Lower lobe of right lung (tissue), 2 donors: ENCODE measurements at regions not wholly inside any gene's neighbourhood (a gene's known extent, or its start where the extent isn't known, plus 50 kb on each side); places are given as distances from the start of the nearest gene placed in this dataset.

Experiments
- ATAC-seq, 2 donors: fragments of 200-7000 bp; cut with Tn5 transposase; one replicate each; pipeline ENCODE4 v1.9.1; 2020 to 2022; ENCODE audit warnings: mild to moderate bottlenecking in 2 of 2, moderate library complexity in 2 of 2
- DNase-seq: peaks from one replicate; pipeline ENCODE4 v3.0.0-alpha.2; 2020
- H3K27ac ChIP-seq: fragments of 200-600 bp; one replicate; pipeline ENCODE4 v1.8.0; 2022
- H3K27me3 ChIP-seq: fragments of 200-600 bp; one replicate; pipeline ENCODE4 v1.8.0; 2022; ENCODE audit warnings: low read depth
- H3K36me3 ChIP-seq: fragments of 200-600 bp; one replicate; pipeline ENCODE4 v1.8.0; 2022; ENCODE audit warnings: mild to moderate bottlenecking
- H3K4me1 ChIP-seq: fragments of 200-600 bp; one replicate; pipeline ENCODE4 v1.8.0; 2022
- H3K4me3 ChIP-seq: fragments of 200-600 bp; one replicate; pipeline ENCODE4 v1.8.0; 2022; ENCODE audit warnings: mild to moderate bottlenecking
- H3K9me3 ChIP-seq: fragments of 200-600 bp; one replicate; pipeline ENCODE4 v1.8.0; 2022
- intact Hi-C: fragments of 100-400 bp; cut with DNase I; formaldehyde crosslinking; loops from one replicate; pipeline ENCODE4 v1.11.0; 2022
- TF ChIP-seq, protein P1 (sequence below): fragments of 200-600 bp; IDR thresholded peaks from one replicate; pipeline ENCODE4 v1.8.0; 2022; ENCODE audit warnings: antibody characterized with exemption, mild to moderate bottlenecking
- donor health status: DM: no; HTN: yes; CAD: no; lungs with severe emphysema.

DNA sequence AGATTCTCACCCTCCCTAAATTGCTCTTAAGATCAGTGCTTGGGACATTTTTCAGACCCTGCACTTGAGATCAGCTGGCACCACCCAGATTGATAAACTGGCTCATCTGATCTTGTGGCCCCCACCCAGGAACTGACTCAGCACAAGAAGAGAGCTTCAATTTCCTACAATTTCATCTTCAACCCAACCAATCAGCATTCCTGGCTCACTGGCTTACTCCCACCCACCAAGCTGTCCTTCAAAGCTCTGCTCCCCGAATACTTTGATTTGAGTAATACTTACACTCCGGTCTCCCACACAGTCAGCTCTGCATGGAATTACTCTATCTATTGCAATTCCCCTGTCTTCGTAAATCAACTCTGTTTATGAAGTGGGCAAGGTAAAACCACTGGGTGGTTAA, 461.9 kb upstream of the RGS18 start:
- intact Hi-C loops, result no loop called here
- Histone ChIP-seq H3K4me3 (no peak overlapping the region), H3K4me1 (no peaks in the 10 kb centered on the region), H3K36me3 (no peaks in the 10 kb centered on the region), H3K9me3 (no peaks in the 10 kb centered on the region), H3K27me3 (no peaks in the 10 kb centered on the region), H3K27ac (no peak overlapping the region)
- ATAC-seq (no peak), DNase-seq (no peak)
- TF ChIP-seq, protein P1, sequence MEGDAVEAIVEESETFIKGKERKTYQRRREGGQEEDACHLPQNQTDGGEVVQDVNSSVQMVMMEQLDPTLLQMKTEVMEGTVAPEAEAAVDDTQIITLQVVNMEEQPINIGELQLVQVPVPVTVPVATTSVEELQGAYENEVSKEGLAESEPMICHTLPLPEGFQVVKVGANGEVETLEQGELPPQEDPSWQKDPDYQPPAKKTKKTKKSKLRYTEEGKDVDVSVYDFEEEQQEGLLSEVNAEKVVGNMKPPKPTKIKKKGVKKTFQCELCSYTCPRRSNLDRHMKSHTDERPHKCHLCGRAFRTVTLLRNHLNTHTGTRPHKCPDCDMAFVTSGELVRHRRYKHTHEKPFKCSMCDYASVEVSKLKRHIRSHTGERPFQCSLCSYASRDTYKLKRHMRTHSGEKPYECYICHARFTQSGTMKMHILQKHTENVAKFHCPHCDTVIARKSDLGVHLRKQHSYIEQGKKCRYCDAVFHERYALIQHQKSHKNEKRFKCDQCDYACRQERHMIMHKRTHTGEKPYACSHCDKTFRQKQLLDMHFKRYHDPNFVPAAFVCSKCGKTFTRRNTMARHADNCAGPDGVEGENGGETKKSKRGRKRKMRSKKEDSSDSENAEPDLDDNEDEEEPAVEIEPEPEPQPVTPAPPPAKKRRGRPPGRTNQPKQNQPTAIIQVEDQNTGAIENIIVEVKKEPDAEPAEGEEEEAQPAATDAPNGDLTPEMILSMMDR, result no peak

DNA sequence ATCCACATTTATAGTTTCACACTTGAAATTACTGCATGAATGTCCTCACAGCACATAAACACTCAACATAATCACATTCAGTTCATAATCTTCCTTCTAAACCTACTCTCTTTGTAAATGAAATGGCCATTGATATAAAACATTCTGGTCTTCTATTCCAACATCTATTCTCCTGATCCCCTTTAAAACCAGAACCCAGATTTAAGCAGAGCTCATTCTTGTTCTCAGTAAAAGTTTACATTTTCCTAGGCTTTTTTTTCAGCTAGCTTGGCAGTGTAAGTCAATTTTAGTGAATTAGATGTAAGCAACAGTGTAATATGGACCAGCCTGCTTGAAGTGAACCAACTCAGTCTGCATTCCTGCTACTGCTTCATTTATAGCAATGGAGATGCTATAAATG, 460.7 kb upstream of the RGS18 start:
- TF ChIP-seq, protein P1, result no peak
- no peaks in the 10 kb centered on the region for H3K9me3 ChIP-seq
- no peaks in the 10 kb centered on the region for H3K36me3 ChIP-seq
- no peak overlapping the region for H3K27ac ChIP-seq
- no peak overlapping the region for H3K4me3 ChIP-seq
- no peaks in the 10 kb centered on the region for H3K4me1 ChIP-seq
- H3K27me3 ChIP-seq, result no peaks in the 10 kb centered on the region
- DNase-seq, result no peak
- no peak for ATAC-seq
- intact Hi-C loops, result no loop called here

DNA sequence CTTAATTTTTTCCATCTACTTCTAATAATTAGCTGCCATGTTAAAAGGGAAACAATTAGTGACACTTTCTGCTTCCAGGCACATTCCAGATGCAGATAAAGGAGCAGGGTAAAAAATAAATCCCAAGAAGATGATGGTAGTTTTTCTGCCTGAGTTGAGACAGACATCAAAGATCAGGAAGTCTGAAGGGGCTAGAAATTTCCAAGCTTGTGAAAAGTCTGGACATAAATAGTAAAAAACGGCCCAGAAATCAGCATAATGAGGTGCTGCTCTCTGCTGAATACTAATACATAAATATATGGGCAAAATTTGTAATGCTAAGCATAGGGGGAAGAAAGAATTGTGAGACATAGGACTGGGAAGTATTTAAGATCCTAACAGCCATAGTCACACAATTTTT, 460.0 kb upstream of the RGS18 start:
- no peaks in the 10 kb centered on the region for H3K4me1 ChIP-seq
- H3K27ac ChIP-seq, result no peak overlapping the region
- DNase-seq, result no peak
- no peak overlapping the region for H3K4me3 ChIP-seq
- no peaks in the 10 kb centered on the region for H3K9me3 ChIP-seq
- no peak for ATAC-seq
- TF ChIP-seq, protein P1, result no peak
- H3K36me3 ChIP-seq, result no peaks in the 10 kb centered on the region
- no peaks in the 10 kb centered on the region for H3K27me3 ChIP-seq
- intact Hi-C loops, result no loop called here

DNA sequence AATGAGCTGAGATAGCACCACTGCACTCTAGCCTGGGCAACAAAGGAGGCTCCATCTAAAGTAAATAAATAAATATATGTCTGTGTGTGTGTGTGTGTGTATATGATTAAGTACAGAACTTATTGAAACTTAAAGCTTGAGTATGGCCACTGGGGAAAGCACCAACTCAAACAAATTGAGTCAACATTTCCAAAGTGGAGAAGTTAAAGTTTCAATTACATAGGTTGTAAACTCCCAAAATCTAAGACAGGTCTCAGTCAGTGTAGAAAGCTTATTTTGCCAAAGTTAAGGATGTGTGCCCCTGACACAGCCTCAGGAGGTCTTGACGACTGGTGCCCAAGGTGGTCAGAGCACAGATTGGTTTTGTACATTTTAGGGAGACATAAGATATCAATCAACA, 458.9 kb upstream of the RGS18 start:
- Histone ChIP-seq H3K36me3 (no peaks in the 10 kb centered on the region), H3K4me3 (no peak overlapping the region), H3K27me3 (no peaks in the 10 kb centered on the region), H3K27ac (no peak overlapping the region), H3K9me3 (no peaks in the 10 kb centered on the region), H3K4me1 (no peaks in the 10 kb centered on the region)
- ATAC-seq (no peak), DNase-seq (no peak)
- intact Hi-C loops, result no loop called here
- TF ChIP-seq, protein P1, result no peak

DNA sequence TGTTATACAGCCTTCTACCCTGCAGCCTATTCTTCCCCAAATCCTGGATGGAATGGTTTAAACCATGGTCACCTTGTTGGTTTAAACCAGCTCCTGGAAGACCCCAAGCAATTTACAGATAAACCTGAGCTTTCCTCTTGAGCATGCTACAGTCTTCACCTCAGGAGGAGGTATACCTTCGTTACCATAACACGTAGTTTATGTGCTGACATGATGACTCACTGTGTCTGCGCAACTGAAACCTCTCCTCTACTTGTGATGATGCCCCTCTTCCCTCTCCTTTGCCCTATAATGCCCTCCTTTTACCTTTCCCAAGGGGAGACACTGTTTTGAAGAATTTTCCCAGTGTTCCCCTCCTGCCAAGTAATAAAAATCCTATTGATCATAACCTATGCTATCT, 457.3 kb upstream of the RGS18 start:
- H3K27ac ChIP-seq, result no peak overlapping the region
- ATAC-seq, result no peak
- no peak for DNase-seq
- no peaks in the 10 kb centered on the region for H3K9me3 ChIP-seq
- H3K4me3 ChIP-seq, result no peak overlapping the region
- intact Hi-C loops, result no loop called here
- TF ChIP-seq, protein P1, result no peak
- H3K36me3 ChIP-seq, result no peaks in the 10 kb centered on the region
- H3K27me3 ChIP-seq, result no peaks in the 10 kb centered on the region
- no peaks in the 10 kb centered on the region for H3K4me1 ChIP-seq

DNA sequence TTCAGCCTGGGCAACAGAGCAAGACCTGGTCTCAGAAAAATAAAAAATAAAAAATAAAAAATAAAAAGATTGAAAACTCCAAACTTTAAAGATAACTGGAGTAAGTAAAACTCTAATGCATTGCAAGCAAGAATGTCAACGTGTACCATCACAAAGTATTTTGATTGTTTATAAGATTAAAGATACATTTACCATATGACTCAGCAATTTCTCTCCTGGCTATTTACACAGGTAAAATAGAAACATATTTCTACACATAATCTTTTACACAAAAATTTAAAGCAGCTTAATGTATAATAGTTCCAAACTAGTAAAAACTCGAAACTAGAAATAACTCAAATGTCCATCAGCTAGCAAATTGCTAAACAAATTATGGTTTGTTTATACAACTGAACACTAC, 456.1 kb upstream of the RGS18 start:
- no peak for DNase-seq
- intact Hi-C loops, result no loop called here
- H3K9me3 ChIP-seq, result no peaks in the 10 kb centered on the region
- no peak overlapping the region for H3K4me3 ChIP-seq
- H3K27ac ChIP-seq, result no peak overlapping the region
- TF ChIP-seq, protein P1, result no peak
- no peaks in the 10 kb centered on the region for H3K4me1 ChIP-seq
- H3K27me3 ChIP-seq, result no peaks in the 10 kb centered on the region
- no peak for ATAC-seq
- no peaks in the 10 kb centered on the region for H3K36me3 ChIP-seq
